ENCODE measurements at regions not wholly inside any gene's neighbourhood (a gene's known extent, or its start where the extent isn't known, plus 50 kb on each side); places are given as distances from the start of the nearest gene placed in this dataset.

DNA sequence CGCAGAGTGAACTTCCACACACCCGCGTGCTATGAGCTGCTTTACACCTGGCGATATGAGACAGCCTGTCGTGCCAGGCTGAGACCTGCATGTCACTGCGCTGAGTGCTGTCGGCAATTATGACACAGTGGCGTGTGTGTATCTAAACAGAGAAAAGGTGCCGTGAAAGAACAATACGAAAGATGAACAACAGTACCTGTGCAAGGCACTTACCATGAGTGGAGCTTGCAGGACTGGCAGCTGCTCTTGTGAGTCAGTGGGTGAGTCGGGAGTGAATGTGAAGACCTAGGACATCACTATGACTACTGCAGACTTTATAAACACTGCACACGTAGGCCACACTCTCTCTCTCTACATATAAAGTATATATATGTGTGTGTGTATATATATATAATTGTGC is 68.5 kb upstream of the DUSP22 start:
- no peak overlapping the region for H3K4me3 ChIP-seq (ENCODE audit: low read depth, low read length, poor library complexity, severe bottlenecking)
- no peaks in the 10 kb centered on the region for H4K20me1 ChIP-seq (ENCODE audit: insufficient read depth, low read length)
- no peaks in the 10 kb centered on the region for H3K9me3 ChIP-seq (ENCODE audit: low read length)
- H3F3A ChIP-seq (ENCODE audit: insufficient read depth, low read length): no peaks in the 10 kb centered on the region
- H3K4me2 ChIP-seq (ENCODE audit: low read length): no peak overlapping the region
- TF ChIP-seq EZH2 (IDR thresholded peaks at IDR 0.05; ENCODE audit: borderline replicate concordance, low read length): no peak
- TF ChIP-seq, protein P1, sequence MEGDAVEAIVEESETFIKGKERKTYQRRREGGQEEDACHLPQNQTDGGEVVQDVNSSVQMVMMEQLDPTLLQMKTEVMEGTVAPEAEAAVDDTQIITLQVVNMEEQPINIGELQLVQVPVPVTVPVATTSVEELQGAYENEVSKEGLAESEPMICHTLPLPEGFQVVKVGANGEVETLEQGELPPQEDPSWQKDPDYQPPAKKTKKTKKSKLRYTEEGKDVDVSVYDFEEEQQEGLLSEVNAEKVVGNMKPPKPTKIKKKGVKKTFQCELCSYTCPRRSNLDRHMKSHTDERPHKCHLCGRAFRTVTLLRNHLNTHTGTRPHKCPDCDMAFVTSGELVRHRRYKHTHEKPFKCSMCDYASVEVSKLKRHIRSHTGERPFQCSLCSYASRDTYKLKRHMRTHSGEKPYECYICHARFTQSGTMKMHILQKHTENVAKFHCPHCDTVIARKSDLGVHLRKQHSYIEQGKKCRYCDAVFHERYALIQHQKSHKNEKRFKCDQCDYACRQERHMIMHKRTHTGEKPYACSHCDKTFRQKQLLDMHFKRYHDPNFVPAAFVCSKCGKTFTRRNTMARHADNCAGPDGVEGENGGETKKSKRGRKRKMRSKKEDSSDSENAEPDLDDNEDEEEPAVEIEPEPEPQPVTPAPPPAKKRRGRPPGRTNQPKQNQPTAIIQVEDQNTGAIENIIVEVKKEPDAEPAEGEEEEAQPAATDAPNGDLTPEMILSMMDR (IDR thresholded peaks at IDR 0.05; ENCODE audit: low read length): no peak
- no peaks in the 10 kb centered on the region for H3K9me2 ChIP-seq (ENCODE audit: low read depth, low read length)
- H3K4me1 ChIP-seq (ENCODE audit: insufficient read depth, low read length, severe bottlenecking): peaks cover 25% of the 10 kb centered on the region
- no peaks in the 10 kb centered on the region for H3K79me2 ChIP-seq (ENCODE audit: insufficient read depth, low read length)
- no peaks in the 10 kb centered on the region for H3K36me3 ChIP-seq (ENCODE audit: insufficient read depth, low read length)
- peaks cover 9% of the 10 kb centered on the region for H3K27me3 ChIP-seq (ENCODE audit: insufficient read depth, low read length)
- no peak overlapping the region for H3K9ac ChIP-seq (ENCODE audit: low read length)
- no peak overlapping the region for H2AFZ ChIP-seq (ENCODE audit: low read length)
- no peak overlapping the region for H3K27ac ChIP-seq (ENCODE audit: low read depth, low read length, poor library complexity, severe bottlenecking)

DNA sequence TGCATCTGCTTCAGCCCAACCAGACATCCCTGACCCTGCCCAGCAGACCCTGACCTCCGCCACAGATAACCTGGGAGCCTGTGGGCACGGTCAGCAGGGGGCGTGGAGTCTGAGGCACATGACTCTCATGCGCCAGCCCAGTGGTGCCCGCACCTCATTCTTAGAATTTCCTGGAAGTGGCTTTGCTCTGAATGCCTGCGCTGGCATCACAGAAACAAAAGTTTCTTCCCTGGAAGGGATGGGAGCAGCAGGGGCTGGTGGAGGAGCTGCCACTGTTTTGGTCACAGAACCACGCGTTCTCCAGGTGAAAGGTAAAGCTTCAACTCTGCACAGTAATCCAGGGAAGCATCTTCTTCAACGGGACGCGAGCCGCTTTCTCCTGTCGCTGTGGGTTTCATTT is 67.9 kb upstream of the DUSP22 start:
- H3K27ac ChIP-seq (ENCODE audit: low read depth, low read length, poor library complexity, severe bottlenecking): no peak overlapping the region

DNA sequence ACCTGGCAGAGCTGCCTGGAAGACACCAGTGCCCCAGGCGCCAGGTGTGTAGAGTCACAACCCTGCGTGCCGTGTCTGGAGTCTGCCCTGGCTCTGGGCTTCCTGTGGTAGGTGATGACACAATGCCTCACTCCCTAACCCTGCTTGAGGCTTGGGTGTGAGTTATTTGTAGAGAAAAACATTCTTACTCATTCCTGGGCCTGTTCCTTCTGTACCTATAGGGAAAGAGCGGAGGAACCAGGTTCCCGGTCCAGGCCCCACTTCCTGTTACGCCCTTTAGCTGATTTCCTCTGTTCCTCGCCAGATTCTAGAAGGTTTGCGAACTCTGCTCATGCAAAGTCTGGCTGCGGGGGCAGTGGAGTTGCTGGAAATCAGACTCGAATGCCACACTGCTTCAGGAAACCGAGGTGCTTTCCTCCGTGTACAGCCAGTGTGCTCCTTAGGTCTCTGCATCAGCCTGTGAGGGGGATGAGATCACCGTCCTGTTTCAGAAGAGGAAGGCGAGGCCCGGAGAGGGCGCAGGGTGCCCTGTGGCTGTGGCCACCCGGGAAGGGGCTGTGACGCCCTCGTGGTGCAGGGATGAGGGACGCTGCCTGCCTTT is 67.1 kb upstream of the DUSP22 start:
- TF ChIP-seq, protein P1 (IDR thresholded peaks at IDR 0.05; ENCODE audit: low read length): no peak
- TF ChIP-seq EZH2 (IDR thresholded peaks at IDR 0.05; ENCODE audit: borderline replicate concordance, low read length): no peak
- no peak overlapping the region for H3K9ac ChIP-seq (ENCODE audit: low read length)
- peaks cover 9% of the 10 kb centered on the region for H3K27me3 ChIP-seq (ENCODE audit: insufficient read depth, low read length)
- H3K36me3 ChIP-seq (ENCODE audit: insufficient read depth, low read length): no peaks in the 10 kb centered on the region
- no peak overlapping the region for H3K4me3 ChIP-seq (ENCODE audit: low read depth, low read length, poor library complexity, severe bottlenecking)
- H4K20me1 ChIP-seq (ENCODE audit: insufficient read depth, low read length): no peaks in the 10 kb centered on the region
- no peak overlapping the region for H2AFZ ChIP-seq (ENCODE audit: low read length)
- no peaks in the 10 kb centered on the region for H3F3A ChIP-seq (ENCODE audit: insufficient read depth, low read length)
- H3K79me2 ChIP-seq (ENCODE audit: insufficient read depth, low read length): no peaks in the 10 kb centered on the region
- H3K4me2 ChIP-seq (ENCODE audit: low read length): no peak overlapping the region
- H3K9me2 ChIP-seq (ENCODE audit: low read depth, low read length): no peaks in the 10 kb centered on the region
- no peak overlapping the region for H3K27ac ChIP-seq (ENCODE audit: low read depth, low read length, poor library complexity, severe bottlenecking)
- H3K9me3 ChIP-seq (ENCODE audit: low read length): no peaks in the 10 kb centered on the region
- H3K4me1 ChIP-seq (ENCODE audit: insufficient read depth, low read length, severe bottlenecking): peaks cover 13% of the 10 kb centered on the region

More for the DNA sequence above, 67.9 kb upstream of the DUSP22 start:
- no peak for TF ChIP-seq EZH2 (IDR thresholded peaks at IDR 0.05; ENCODE audit: borderline replicate concordance, low read length)
- TF ChIP-seq, protein P1 (IDR thresholded peaks at IDR 0.05; ENCODE audit: low read length): no peak
- Histone ChIP-seq H2AFZ (ENCODE audit: low read length) (no peak overlapping the region), H3K9me3 (ENCODE audit: low read length) (no peaks in the 10 kb centered on the region), H3K27me3 (ENCODE audit: insufficient read depth, low read length) (peaks cover 9% of the 10 kb centered on the region), H3K4me2 (ENCODE audit: low read length) (no peak overlapping the region), H3K4me3 (ENCODE audit: low read depth, low read length, poor library complexity, severe bottlenecking) (no peak overlapping the region), H3K79me2 (ENCODE audit: insufficient read depth, low read length) (no peaks in the 10 kb centered on the region), H3K4me1 (ENCODE audit: insufficient read depth, low read length, severe bottlenecking) (peaks cover 19% of the 10 kb centered on the region), H3K9me2 (ENCODE audit: low read depth, low read length) (no peaks in the 10 kb centered on the region), H3F3A (ENCODE audit: insufficient read depth, low read length) (no peaks in the 10 kb centered on the region), H3K9ac (ENCODE audit: low read length) (no peak overlapping the region), H4K20me1 (ENCODE audit: insufficient read depth, low read length) (no peaks in the 10 kb centered on the region), H3K36me3 (ENCODE audit: insufficient read depth, low read length) (no peaks in the 10 kb centered on the region)

Measured in OCI-LY1 (cell line).